Fibroblast of skin of right quadriceps (primary cell): ENCODE measurements at regions not wholly inside any gene's neighbourhood (a gene's known extent, or its start where the extent isn't known, plus 50 kb on each side); places are given as distances from the start of the nearest gene placed in this dataset.
"Not testable (repeated sequence)": the region's sequence is repeated elsewhere in the genome, so short reads cannot be mapped to it uniquely, and the experiment has no call there.

Source experiments
- DNase-seq: peaks from one replicate; pipeline ENCODE4 v3.0.0-alpha.2; 2013

GRCh38 chr7:79775911-79776310, 322.4 kb upstream of the MAGI2 start:
- no peak for DNase-seq

DNA sequence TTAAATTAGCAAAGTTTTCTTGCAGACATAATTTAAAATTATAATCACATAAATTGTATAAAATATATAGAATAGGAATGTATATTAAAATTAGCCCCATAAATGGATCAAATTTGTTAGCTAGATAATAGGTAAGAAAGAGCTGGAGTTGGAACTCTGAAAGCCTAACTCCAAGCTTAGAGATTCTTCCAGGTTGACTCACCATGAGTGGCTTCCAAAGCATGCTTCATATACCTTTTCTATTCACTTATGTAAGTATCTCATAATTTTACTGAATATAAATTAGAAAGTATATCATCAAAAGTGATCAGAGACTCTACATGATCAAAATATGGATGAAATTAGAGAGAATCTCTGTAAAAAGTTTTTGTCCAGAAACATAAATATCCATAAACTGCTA, 320.7 kb upstream of the MAGI2 start:
- DNase-seq = peak; percentile 19

DNA sequence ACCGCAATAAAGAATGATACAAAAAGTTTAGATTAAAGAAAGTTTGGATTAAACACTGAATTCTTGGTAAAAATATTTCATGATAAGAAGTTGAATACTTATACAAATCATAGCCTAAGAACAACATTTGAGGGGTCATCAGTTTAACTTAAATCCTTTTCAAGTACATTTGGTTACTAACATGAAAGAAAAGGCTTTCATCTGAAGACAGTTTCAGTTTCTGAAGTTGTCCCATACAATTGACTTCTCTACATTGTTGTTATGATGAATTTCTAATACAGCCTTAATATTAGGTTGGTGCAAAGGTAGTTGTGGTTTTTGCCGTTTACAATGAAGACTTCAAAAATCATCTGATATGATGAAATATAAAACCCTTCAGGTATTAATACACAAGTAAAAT, 317.5 kb upstream of the MAGI2 start:
- no peak for DNase-seq

GRCh38 chr7:79770063-79770462, 316.6 kb upstream of the MAGI2 start:
- peak; percentile 22 for DNase-seq

DNA sequence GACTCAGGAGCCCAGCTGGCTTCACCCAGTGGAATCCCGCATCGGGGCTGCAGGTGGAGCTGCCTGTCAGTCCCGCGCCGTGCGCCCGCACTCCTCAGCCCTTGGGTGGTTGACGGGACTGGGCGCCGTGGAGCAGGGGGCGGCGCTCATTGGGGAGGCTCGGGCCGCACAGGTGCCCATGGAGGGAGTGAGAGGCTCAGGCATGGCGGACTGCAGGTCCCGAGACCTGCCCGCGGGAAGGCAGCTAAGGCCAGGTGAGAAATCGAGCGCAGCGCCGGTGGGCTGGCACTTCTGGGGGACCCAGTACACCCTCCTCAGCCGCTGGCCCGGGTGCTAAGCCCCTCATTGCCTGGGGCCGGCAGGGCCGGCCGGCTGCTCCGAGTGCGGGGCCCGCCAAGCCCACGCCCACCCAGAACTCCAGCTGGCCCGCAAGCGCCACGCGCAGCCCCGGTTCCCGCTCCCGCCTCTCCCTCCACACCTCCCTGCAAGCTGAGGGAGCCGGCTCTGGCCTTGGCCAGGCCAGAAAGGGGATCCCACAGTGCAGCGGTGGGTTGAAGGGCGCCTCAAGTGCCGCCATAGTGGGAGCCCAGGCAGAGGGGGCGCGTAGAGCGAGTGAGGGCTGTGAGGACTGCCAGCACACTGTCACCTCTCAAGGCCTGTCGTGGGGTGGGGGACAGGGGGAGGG, 314.6 kb upstream of the MAGI2 start:
- DNase-seq = not testable (repeated sequence)

- DNase-seq = not testable (repeated sequence)
Observed at GRCh38 chr7:79767192-79767591, 313.7 kb upstream of the MAGI2 start.

GRCh38 chr7:79761876-79762429, 308.5 kb upstream of the MAGI2 start:
- DNase-seq = no peak

- not testable (repeated sequence) for DNase-seq
Observed at GRCh38 chr7:79750941-79751340, 297.5 kb upstream of the MAGI2 start.

DNA sequence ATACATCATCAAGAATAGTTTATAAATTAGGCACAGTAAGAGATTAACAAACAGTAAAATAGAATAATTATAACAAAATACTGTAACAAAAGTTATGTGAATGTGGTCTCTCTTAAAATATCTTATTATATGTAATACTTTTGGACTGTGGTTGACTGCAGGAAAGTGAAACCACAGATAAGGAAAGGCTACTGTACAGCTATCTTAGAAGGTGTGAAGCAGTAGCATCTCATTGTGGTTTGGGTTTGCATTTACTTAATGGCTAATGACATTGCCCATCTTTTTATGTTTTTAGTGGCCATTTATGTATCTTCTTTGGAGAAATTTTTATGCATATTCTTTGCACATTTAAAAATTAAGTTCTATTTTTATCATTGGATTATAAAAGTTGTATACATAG, 296.4 kb upstream of the MAGI2 start:
- DNase-seq = no peak

GRCh38 chr7:79741684-79742083, 288.2 kb upstream of the MAGI2 start:
- DNase-seq = no peak

DNA sequence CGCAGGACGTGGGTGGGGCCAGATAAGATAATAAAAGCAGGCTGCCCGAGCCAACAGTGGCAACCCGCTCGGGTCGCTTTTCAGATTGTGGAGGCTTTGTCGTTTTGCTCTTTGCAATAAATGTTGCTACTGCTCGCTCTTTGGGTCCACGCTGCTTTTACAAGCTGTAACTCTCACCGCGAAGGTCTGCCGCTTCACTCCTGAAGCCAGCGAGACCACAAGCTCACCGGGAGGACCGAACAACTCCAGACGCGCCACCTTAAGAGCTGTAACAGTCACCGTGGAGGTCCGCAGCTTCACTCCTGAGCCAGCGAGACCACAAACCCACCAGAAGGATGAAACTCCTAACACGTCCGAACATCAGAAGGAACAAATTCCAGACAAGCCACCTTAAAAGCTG, 286.6 kb upstream of the MAGI2 start:
- no peak for DNase-seq

GRCh38 chr7:79739036-79739709, 285.7 kb upstream of the MAGI2 start:
- not testable (repeated sequence) for DNase-seq

GRCh38 chr7:79736418-79736817, 283.0 kb upstream of the MAGI2 start:
- DNase-seq = no peak

DNA sequence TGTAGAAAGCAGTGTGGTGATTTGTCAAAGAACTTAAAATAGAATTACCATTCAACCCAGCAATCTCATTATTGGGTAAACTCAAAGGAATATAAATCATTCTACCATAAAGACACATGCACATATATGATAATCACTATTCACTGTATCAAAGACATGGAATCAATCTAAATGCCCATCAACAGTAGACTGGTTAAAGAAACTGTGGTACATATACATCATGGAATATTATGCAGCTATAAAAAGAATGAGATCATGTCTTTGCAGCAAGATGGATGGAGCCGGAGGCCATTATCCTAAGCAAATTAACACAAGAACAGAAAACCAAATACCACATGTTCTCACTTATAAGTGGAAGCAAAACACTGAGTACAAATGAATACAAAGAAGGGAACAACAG, 281.5 kb upstream of the MAGI2 start:
- no peak for DNase-seq

DNA sequence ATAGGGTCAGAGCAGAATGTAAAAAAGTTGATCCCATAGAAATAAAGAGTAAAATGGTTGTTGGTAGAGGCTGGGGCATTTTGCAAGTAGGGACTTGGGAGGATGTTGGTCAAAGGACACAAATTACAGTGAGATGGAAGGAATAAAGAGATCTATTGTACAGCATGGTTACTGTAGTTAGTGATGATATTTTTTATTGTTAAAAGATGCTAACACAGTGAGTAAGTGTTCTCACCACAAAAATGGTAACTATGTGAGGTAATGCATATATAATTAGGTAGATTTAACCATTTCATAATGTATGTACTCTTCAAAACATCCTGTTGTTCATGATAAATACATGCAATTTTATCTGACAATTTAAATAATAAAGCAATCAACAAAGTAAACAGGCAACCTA, 280.7 kb upstream of the MAGI2 start:
- DNase-seq = no peak

DNA sequence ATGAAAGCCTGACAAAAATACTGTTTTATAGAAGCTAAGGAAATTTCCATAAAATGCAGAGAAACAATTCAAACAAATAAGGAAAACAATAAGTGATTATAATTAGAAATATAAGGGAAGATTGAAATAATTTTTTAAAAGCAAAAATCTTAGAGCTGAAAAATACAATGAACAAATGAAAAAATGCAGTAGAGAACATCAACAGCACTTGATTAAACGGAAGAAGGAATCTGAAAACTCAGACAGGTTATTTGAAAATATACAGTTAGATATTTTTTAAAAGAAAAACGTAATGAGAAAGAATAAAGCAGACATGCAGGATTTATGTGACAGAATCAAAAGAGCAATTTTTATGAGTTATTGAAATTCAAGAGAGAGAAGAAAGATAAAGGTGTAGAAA, 279.1 kb upstream of the MAGI2 start:
- DNase-seq = no peak

DNA sequence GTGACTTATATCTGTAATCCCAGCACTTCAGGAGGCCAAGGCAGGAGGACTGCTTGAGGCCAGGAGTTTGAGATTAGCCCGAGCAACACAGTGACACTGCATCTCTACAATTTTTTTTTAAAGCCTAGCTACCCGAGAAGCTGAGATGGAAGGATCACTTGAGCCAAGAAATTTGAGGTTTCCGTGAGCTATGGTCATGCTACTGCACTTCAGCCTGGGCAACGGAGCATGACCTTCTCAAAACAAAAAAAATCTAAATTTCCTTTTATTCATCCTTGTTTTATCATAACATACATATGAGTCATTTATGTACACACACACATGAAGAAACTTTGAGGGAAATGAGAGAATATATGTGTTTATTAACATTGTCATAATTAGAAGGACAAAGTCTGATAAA, 277.5 kb upstream of the MAGI2 start:
- no peak for DNase-seq

DNA sequence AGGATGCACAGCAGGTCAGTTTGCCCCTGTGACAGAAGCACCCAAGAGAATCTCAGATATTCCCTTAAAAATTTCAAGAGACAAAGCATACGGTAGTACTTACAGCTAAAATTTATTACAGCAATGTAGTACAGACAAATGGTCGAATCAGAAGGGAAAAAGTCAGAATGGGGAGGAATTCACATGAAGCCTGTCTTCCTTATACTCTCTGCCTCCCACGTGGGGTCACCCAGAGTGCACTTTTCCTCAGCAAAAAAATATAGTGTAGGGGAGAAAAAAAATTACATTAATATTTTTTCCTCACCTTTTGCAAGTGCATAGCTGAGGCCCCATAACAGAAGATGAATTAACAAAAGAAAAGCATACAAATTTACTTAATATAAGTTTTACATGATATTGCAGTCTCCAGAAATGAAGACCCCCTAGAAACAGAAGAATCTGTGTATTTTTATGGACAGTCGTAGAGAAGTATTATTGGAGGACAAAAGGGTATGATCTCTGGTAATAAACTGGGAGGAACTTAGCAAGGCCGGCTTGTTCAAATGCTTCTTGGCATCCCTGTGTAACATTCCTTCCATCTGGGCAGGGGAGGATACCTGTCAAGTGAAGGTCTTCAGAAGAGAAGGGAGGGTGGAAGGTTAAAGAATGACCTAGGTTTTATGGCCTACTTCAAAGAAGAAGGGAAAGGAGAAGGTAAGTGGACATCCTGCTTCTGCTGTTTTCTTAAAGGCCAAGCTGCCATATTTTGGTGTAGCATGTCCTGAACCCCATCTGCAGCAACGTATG, 270.6 kb upstream of the MAGI2 start:
- no peak for DNase-seq

- DNase-seq = no peak
Observed at GRCh38 chr7:79722217-79722616, 268.8 kb upstream of the MAGI2 start.

- no peak for DNase-seq
Observed at GRCh38 chr7:79719216-79719615, 265.7 kb upstream of the MAGI2 start.

GRCh38 chr7:79716329-79716728, 262.9 kb upstream of the MAGI2 start:
- no peak for DNase-seq

DNA sequence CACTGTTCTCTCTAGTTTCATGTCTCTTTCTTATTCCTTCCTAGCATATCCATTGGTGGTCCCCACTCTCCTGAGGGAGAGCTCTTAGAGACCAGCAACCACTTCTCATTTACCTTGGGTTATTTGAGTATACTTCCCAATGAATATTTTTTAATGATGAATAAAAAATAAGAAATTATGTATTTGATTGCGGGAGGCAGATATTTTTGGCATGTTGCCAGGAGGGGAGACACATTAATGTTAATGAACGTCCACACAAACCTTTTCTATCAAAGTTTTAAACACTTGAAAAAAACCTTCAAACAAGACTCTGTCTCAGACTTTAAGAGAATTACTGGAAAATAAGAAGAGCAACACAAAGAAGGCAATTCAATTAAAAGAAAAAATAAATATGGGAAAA, 260.6 kb upstream of the MAGI2 start:
- no peak for DNase-seq

- no peak for DNase-seq
Observed at GRCh38 chr7:79713276-79713675, 259.8 kb upstream of the MAGI2 start.

GRCh38 chr7:79711660-79712059, 258.2 kb upstream of the MAGI2 start:
- no peak for DNase-seq
